ENCODE measurements at regions not wholly inside any gene's neighbourhood (a gene's known extent, or its start where the extent isn't known, plus 50 kb on each side); places are given as distances from the start of the nearest gene placed in this dataset.

DNA sequence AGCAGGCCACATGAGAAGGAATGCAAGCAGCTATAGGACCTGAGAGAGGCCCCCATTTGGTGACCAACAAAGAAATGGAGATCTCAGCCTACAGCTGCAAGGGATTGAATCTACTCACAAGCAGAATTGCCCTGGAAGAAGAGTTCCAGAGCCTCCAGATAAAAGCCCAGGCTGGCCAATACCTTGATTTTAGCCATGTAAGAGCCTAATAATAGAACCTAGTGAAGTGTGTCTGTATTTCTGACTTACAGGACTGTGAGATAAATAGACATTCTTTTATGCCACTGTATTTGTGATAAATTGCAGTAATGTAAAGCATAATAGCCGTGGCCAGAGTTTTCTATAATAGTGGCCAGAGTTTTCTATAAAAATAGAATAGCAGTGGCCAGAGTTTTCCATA lies 254.6 kb downstream of the PYDC2 start:
- no peak overlapping the region for H3K4me2 ChIP-seq
- no peak overlapping the region for H3K9ac ChIP-seq
- H3K79me2 ChIP-seq (ENCODE audit: insufficient read depth, low read depth) = no peaks in the 10 kb centered on the region
- H3K27me3 ChIP-seq (ENCODE audit: insufficient read depth, low read depth) = no peaks in the 10 kb centered on the region
- H2AFZ ChIP-seq (ENCODE audit: low read depth) = no peak overlapping the region
- TF ChIP-seq, protein P1, sequence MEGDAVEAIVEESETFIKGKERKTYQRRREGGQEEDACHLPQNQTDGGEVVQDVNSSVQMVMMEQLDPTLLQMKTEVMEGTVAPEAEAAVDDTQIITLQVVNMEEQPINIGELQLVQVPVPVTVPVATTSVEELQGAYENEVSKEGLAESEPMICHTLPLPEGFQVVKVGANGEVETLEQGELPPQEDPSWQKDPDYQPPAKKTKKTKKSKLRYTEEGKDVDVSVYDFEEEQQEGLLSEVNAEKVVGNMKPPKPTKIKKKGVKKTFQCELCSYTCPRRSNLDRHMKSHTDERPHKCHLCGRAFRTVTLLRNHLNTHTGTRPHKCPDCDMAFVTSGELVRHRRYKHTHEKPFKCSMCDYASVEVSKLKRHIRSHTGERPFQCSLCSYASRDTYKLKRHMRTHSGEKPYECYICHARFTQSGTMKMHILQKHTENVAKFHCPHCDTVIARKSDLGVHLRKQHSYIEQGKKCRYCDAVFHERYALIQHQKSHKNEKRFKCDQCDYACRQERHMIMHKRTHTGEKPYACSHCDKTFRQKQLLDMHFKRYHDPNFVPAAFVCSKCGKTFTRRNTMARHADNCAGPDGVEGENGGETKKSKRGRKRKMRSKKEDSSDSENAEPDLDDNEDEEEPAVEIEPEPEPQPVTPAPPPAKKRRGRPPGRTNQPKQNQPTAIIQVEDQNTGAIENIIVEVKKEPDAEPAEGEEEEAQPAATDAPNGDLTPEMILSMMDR (conservative IDR thresholded peaks at IDR 0.05; ENCODE audit: low read depth, low read length) = no peak
- no peaks in the 10 kb centered on the region for H4K20me1 ChIP-seq (ENCODE audit: insufficient read depth)
- H3K27ac ChIP-seq = no peak overlapping the region
- H3K4me3 ChIP-seq (IDR thresholded peaks at IDR 0.05; ENCODE audit: insufficient read depth, low read depth, low read length) = no peak overlapping the region
- no peaks in the 10 kb centered on the region for H3K36me3 ChIP-seq (ENCODE audit: insufficient read depth)
- no peaks in the 10 kb centered on the region for H3K4me1 ChIP-seq (ENCODE audit: low read depth, poor library complexity, severe bottlenecking)

DNA sequence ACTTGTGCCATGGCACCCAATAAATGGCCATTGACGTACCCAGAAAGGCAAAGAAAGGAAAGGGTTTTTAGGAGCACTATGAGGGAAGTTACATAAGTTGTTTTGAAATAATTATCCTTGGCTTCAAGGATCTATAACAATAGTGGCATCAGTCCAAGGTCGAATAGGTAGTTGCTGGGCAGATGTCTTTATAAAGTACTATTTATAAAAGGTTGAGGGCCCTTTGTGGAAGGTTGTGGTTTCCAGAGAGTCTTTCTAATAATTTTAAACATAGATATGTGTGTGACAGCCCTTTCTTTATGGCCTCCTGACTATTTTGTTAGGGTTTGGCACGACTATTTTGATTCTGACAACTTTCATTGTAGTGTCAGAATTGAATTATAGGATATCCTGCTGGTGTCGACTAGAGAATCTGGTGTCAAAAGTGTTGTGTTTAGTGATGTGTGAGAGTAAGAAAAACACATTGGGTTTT lies 260.5 kb downstream of the PYDC2 start:
- Histone ChIP-seq H3K36me3 (ENCODE audit: insufficient read depth) (no peaks in the 10 kb centered on the region), H4K20me1 (ENCODE audit: insufficient read depth) (no peaks in the 10 kb centered on the region), H2AFZ (ENCODE audit: low read depth) (no peak overlapping the region), H3K4me2 (no peak overlapping the region), H3K27me3 (ENCODE audit: insufficient read depth, low read depth) (no peaks in the 10 kb centered on the region), H3K27ac (no peak overlapping the region), H3K4me1 (ENCODE audit: low read depth, poor library complexity, severe bottlenecking) (no peaks in the 10 kb centered on the region), H3K79me2 (ENCODE audit: insufficient read depth, low read depth) (no peaks in the 10 kb centered on the region), H3K4me3 (IDR thresholded peaks at IDR 0.05; ENCODE audit: insufficient read depth, low read depth, low read length) (no peak overlapping the region), H3K9ac (no peak overlapping the region)
- TF ChIP-seq, protein P1 (conservative IDR thresholded peaks at IDR 0.05; ENCODE audit: low read depth, low read length) = no peak

DNA sequence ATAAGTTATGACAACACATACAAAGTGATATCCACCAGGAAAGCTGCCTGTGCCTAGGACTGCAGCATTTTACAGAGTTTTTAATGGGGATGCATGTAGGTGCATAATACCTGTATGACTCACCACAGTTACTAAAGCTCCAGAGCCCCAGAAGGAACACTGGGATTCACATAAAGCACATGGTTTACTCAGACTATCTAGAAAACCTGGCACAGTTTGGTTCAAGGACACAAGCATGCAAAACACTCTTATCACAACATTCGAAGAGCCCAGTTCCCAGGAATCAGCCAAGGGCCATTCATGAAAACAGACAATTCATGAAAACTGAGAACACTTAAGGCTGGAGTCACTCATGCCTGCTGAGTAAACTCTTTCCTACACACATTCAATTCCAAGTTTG lies 261.0 kb downstream of the PYDC2 start:
- no peak overlapping the region for H3K4me2 ChIP-seq
- TF ChIP-seq, protein P1 (conservative IDR thresholded peaks at IDR 0.05; ENCODE audit: low read depth, low read length) = no peak
- no peak overlapping the region for H3K27ac ChIP-seq
- H3K36me3 ChIP-seq (ENCODE audit: insufficient read depth) = no peaks in the 10 kb centered on the region
- no peaks in the 10 kb centered on the region for H3K79me2 ChIP-seq (ENCODE audit: insufficient read depth, low read depth)
- no peak overlapping the region for H3K9ac ChIP-seq
- no peak overlapping the region for H2AFZ ChIP-seq (ENCODE audit: low read depth)
- H4K20me1 ChIP-seq (ENCODE audit: insufficient read depth) = no peaks in the 10 kb centered on the region
- H3K27me3 ChIP-seq (ENCODE audit: insufficient read depth, low read depth) = no peaks in the 10 kb centered on the region
- no peak overlapping the region for H3K4me3 ChIP-seq (IDR thresholded peaks at IDR 0.05; ENCODE audit: insufficient read depth, low read depth, low read length)
- no peaks in the 10 kb centered on the region for H3K4me1 ChIP-seq (ENCODE audit: low read depth, poor library complexity, severe bottlenecking)

DNA sequence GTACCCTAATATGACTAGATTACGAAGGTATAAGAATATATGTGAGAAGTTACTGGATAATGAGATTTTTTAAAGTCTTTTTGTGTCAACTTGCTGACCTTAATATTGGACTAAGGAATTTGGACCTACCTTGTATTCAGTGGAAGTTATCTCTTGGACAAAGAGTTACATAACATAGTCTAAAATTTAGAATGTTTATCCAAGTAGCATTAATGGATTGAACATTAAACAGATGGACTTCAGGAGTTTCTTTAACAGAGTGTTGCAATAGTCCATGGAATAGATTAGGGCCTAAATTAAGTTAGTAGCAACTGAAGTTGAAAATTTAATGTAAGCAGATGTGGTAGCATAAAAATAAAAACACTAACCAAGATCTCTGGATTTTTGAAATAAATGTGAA lies 266.4 kb downstream of the PYDC2 start:
- TF ChIP-seq, protein P1 (conservative IDR thresholded peaks at IDR 0.05; ENCODE audit: low read depth, low read length) = no peak
- H3K27ac ChIP-seq = no peak overlapping the region
- no peaks in the 10 kb centered on the region for H3K27me3 ChIP-seq (ENCODE audit: insufficient read depth, low read depth)
- no peak overlapping the region for H2AFZ ChIP-seq (ENCODE audit: low read depth)
- H3K4me1 ChIP-seq (ENCODE audit: low read depth, poor library complexity, severe bottlenecking) = no peaks in the 10 kb centered on the region
- no peaks in the 10 kb centered on the region for H3K79me2 ChIP-seq (ENCODE audit: insufficient read depth, low read depth)
- no peaks in the 10 kb centered on the region for H3K36me3 ChIP-seq (ENCODE audit: insufficient read depth)
- no peaks in the 10 kb centered on the region for H4K20me1 ChIP-seq (ENCODE audit: insufficient read depth)
- no peak overlapping the region for H3K9ac ChIP-seq
- no peak overlapping the region for H3K4me3 ChIP-seq (IDR thresholded peaks at IDR 0.05; ENCODE audit: insufficient read depth, low read depth, low read length)
- H3K4me2 ChIP-seq = no peak overlapping the region
